ENCODE measurements at regions not wholly inside any gene's neighbourhood (a gene's known extent, or its start where the extent isn't known, plus 50 kb on each side); places are given as distances from the start of the nearest gene placed in this dataset.
"Not testable (repeated sequence)": the region's sequence is repeated elsewhere in the genome, so short reads cannot be mapped to it uniquely, and the experiment has no call there.

DNA sequence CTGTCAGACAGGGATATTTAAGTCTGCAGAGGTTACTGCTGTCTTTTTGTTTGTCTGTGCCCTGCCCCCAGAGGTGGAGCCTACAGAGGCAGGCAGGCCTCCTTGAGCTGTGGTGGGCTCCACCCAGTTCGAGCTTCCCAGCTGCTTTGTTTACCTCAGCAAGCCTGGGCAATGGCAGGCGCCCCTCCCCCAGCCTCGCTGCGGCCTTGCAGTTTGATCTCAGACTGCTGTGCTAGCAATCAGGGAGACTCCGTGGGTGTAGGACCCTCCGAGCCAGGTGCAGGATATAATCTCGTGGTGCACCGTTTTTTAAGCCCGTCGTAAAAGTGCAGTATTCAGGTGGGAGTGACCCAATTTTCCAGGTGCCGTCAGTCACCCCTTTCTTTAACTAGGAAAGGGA, 78.4 kb upstream of the HAPLN1 start:
- H2BK15ac ChIP-seq (ENCODE audit: low read length); H3K79me1 ChIP-seq (ENCODE audit: low read depth, low read length); FAIRE-seq; H4K8ac ChIP-seq (ENCODE audit: extremely low read depth, insufficient read depth, low read length); H3K9me3 ChIP-seq (ENCODE audit: insufficient read depth in 2 of 2, low read depth in 1 of 2, low read length in 1 of 2); H2BK120ac ChIP-seq (replicated peaks; ENCODE audit: low read depth, low read length); H3K23ac ChIP-seq (ENCODE audit: insufficient read length); H3K23me2 ChIP-seq (ENCODE audit: low read depth, low read length); H4K5ac ChIP-seq (ENCODE audit: insufficient read length, low read depth, low read length); H2BK20ac ChIP-seq (ENCODE audit: low read length); H3K4me3 ChIP-seq (ENCODE audit: extremely low read depth in 1 of 4, insufficient read depth in 2 of 4, low read depth in 3 of 4, low read length in 4 of 4); H3K4ac ChIP-seq (replicated peaks; ENCODE audit: insufficient read length, low read depth, low read length); H3K36me3 ChIP-seq (ENCODE audit: control insufficient read depth in 2 of 4, insufficient read depth in 4 of 4, low read length in 3 of 4); H2AK5ac ChIP-seq (ENCODE audit: low read depth, low read length); H4K20me1 ChIP-seq (replicated peaks in 1 of 2; ENCODE audit: control insufficient read depth in 1 of 2, insufficient read depth in 2 of 2, low read length in 2 of 2); H3K27ac ChIP-seq (ENCODE audit: low read depth, low read length); H3K14ac ChIP-seq (ENCODE audit: insufficient read length); H3K56ac ChIP-seq (replicated peaks; ENCODE audit: insufficient read length, low read depth, low read length); H3K27me3 ChIP-seq (replicated peaks in 1 of 4; ENCODE audit: control insufficient read depth in 3 of 4, extremely low read depth in 1 of 4, insufficient read depth in 3 of 4, low read length in 3 of 4); H3K4me1 ChIP-seq (replicated peaks in 1 of 4; ENCODE audit: control insufficient read depth in 3 of 4, insufficient read depth in 4 of 4, low read length in 3 of 4); H3K18ac ChIP-seq (ENCODE audit: extremely low read depth, low read length); H3K79me2 ChIP-seq (ENCODE audit: control insufficient read depth in 1 of 2, insufficient read depth in 2 of 2, low read length in 2 of 2); H2BK12ac ChIP-seq (ENCODE audit: low read depth, low read length); H2BK5ac ChIP-seq (ENCODE audit: low read depth, low read length); H4K91ac ChIP-seq (replicated peaks; ENCODE audit: insufficient read length, low read length): not testable (repeated sequence)
- CTCF ChIA-PET (ENCODE audit: partially characterized antibody) = interaction anchor here (0.6 kb wide), 1 partner anchor 1359 kb away, joined by 3 read pairs; no protein-coding TSS in a partner anchor
- POLR2A ChIA-PET (ENCODE audit: partially characterized antibody) = interaction anchor here (1.3 kb wide), 1 partner anchor 11 kb away, joined by 3 read pairs; no protein-coding TSS in a partner anchor
- peak in 1 of 2 experiments; percentile 63 for DNase-seq (ENCODE audit: low read depth in 1 of 2, low spot score in 2 of 2)
- WGBS, 2 experiments (ENCODE audit: extremely low coverage in 1 of 2, insufficient coverage in 1 of 2, insufficient read length in 1 of 2, insufficient replicate concordance in 2 of 2, low coverage in 1 of 2, low lambda C conversion rate in 2 of 2, missing lambda C conversion rate in 1 of 2) = 69% methylated on average over 11 of the region's 11 CpGs; no CpG with 5 or more reads in 1 of the 2 experiments
- H3K9ac ChIP-seq (replicated peaks in 1 of 4; ENCODE audit: extremely low read depth in 1 of 4, low read depth in 3 of 4, low read length in 3 of 4) = peak overlapping the region in 1 of 4 experiments; percentile 28; a peak in 1 of 7 replicates
- H3K4me2 ChIP-seq (ENCODE audit: insufficient read depth in 1 of 2, low read depth in 2 of 2, low read length in 2 of 2) = peak overlapping the region in 1 of 2 experiments; percentile 41; a peak in 2 of 4 replicates
- peak overlapping the region; percentile 53; the same call in 1 of the 2 replicates for H2AFZ ChIP-seq (ENCODE audit: low read length)
